GM19043 (cell line): ENCODE measurements at regions not wholly inside any gene's neighbourhood (a gene's known extent, or its start where the extent isn't known, plus 50 kb on each side); places are given as distances from the start of the nearest gene placed in this dataset.

Experiments
- ATAC-seq: cut with Tn5 transposase; IDR thresholded peaks from one replicate; pipeline ENCODE4 v1.9.1; 2021; ENCODE audit warnings: low read depth; ENCODE audit not compliant: unreplicated experiment

GRCh38 chr10:123582084-123582989 is 83.8 kb upstream of the GPR26 start:
- no peak for ATAC-seq

- ATAC-seq = no peak
Observed at GRCh38 chr10:123583639-123584418, 82.3 kb upstream of the GPR26 start.

DNA sequence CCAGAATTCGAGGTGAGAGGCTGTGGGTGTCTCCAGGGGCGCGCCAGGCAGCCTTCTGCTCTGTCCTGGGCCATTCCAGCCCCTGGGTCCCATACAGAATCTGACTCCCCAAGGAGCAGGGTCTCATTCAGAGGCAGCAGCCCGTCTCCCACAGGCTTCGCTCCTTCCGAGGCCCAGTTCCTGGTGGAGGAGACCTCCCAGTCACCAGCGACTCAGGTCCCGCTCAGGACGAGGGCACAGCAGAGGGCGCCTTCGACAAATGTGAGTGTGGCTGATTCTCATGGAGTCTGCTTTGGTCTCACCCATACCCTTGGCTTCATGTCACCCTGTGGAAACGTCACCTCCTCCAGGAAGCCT is 81.8 kb upstream of the GPR26 start:
- ATAC-seq = no peak

GRCh38 chr10:123585477-123586445 is 80.4 kb upstream of the GPR26 start:
- no peak for ATAC-seq

DNA sequence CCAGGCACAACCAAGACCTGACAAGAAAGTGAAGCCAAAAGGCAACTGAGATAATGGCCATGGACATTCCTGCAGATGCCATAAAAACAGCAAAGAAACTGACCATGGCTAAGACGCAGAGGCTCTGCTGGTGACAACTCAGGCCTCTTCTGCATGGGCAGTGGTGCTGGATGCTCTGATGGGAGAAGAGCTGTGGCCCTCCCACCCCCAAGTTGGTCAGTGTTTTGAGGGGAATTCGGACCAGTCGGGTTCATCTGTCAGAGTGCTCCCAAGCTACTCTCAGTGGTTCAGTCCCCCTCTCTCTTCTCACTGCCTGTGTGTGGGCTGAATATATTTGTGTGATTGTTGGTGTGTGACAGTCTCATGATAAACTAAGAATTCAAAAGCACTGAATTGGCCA is 79.0 kb upstream of the GPR26 start:
- ATAC-seq = no peak

- ATAC-seq = no peak
Observed at GRCh38 chr10:123588386-123588914, 77.7 kb upstream of the GPR26 start.

GRCh38 chr10:123595661-123596060 is 70.5 kb upstream of the GPR26 start:
- ATAC-seq = no peak

DNA sequence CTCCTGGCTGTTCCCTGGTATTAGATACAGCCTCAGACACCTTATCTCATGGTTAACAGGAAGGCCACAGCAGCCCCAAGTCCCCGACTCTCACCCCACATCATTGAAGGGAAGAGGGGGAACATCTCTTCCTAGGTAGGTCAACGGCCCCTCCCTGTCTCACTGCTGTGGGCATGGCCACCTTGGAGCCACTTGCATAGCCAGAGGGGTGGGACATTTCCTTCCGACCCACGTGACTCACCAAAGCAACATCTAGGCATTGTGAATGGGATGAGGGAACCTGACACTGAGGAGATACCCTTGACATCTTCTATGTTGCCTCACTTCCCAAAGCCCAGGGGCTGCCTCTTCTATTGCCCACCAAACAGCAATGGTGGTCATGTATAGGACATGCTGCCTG is 68.5 kb upstream of the GPR26 start:
- no peak for ATAC-seq

- ATAC-seq = no peak
Observed at GRCh38 chr10:123599366-123599849, 66.7 kb upstream of the GPR26 start.

DNA sequence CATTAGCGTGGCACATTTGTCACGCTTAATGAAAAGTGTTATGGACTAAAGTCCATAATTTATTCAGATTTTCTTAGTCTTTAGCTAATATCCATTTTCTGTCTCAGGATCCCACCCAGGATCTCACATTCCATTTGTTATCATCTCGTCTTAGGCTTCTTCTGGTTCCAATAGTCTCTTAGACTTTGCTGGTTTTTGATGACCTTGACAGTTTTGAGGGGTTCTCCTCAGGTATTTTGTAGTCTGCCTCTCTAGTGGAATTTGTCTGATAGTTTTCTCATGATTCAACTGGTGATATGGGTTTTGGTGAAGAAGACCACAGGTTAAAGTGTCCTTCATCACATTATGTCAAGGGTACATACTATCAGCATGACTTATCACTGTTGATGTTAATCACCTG is 66.0 kb upstream of the GPR26 start:
- no peak for ATAC-seq

- no peak for ATAC-seq
Observed at GRCh38 chr10:123603130-123603529, 63.0 kb upstream of the GPR26 start.

DNA sequence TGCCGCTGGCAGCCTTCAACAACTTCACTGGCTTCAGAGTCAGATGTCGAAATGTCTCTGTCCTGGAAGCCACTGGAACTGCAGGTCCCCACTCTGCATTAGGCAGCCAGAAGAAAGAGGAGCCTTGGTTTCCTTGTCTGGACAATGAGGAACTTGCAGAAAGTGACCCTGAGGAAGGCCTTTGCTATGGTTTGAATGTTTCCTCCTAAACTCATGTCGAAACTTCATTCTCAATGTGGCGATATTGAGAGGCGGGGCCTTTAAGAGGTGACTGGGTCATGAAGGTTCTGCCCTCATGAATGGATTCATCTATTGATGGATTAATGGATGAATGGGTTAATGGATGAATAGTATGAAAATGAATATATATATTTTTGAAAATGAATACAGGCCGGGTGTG is 61.6 kb upstream of the GPR26 start:
- ATAC-seq = no peak

- no peak for ATAC-seq
Observed at GRCh38 chr10:123606006-123606405, 60.1 kb upstream of the GPR26 start.

GRCh38 chr10:123606955-123607354 is 59.2 kb upstream of the GPR26 start:
- ATAC-seq = no peak

GRCh38 chr10:123607386-123607785 is 58.8 kb upstream of the GPR26 start:
- no peak for ATAC-seq

DNA sequence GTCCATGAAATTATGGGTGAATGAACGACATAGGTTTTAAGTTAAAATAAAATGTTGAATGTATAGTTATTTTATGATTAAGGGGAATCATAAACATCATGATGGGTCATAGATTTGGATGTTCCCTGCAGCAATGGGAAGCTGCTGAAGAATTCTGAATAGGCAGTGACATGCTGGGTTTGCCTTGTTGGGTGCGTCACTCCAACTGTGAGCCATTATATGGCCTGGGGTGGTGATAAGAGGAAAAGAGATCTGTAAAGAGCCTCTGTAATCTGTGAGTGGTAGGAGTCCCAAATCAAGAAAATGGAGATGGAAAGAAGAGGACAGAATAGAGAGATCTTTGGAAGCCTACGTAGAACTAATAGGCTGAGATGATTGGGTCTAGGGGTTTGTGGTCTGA is 58.1 kb upstream of the GPR26 start:
- ATAC-seq = no peak

DNA sequence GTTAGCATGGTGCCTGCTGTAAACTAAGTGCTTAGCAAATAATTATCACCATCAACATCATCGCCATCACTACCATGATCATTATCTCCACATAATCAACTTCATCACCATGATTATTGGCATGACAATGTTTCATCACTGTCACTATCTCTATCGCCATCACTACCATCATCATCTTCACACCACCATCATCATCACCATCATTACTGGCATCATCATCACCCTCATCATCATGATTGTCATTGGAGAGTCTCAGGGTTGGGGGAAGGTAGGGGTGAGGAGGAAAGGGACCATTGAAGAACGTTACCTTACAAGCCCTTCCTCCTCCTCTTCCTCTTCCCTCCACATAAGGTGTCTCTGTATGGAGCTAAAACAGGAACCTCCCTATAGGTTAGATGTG is 54.9 kb upstream of the GPR26 start:
- ATAC-seq = no peak

GRCh38 chr10:123611876-123612275 is 54.3 kb upstream of the GPR26 start:
- ATAC-seq = no peak

GRCh38 chr10:123613346-123613850 is 52.8 kb upstream of the GPR26 start:
- no peak for ATAC-seq

DNA sequence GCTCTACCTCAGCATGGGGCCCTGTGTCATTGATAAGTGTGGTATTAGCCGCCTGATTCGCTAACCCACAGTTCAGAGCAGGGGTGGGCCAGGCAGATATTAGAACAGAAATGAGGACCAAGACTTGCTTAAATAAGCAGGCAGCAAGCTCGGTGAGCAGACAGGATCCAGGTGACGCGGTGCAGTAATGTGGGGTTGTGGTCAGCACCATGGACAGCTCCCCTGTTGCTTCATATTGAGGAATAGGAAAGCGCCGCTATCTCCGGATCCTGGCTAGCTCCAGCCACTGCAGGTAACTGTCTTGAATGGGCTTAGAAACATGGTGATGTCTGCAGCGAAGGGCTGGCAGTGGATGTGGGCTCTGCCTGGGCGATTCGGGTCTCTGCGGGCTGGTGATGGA is 51.3 kb upstream of the GPR26 start:
- ATAC-seq = no peak
